GM12873 (cell line): ENCODE measurements at regions not wholly inside any gene's neighbourhood (a gene's known extent, or its start where the extent isn't known, plus 50 kb on each side); places are given as distances from the start of the nearest gene placed in this dataset.

Experiments
- TF ChIP-seq, protein P1 (sequence below): IDR thresholded peaks from 2 replicates; pipeline ENCODE4 v1.5.1; 2012; ENCODE audit warnings: low read depth, mild to moderate bottlenecking, moderate library complexity, low read length, control low read depth; ENCODE audit not compliant: insufficient read depth; ENCODE audit errors: missing control alignments

DNA sequence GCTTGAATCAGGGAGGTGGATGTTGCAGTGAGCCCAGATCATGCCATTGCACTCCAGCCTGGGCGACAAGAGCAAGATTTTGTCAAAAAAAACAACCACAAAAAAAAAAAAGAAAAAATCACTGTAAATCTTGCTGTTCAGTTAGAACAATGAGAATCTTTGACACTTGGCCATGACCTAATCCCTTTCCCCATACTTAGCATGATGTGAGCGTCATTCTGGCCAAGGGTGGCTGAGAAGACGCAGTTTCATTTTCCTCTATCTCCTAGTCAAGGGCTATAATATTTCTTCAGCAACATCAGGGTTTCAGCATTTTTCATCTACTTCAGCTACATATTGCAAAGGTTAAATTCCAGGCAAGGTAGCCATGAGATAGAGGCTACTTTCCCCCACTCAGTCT is 599.4 kb upstream of the MDGA2 start:
- TF ChIP-seq, protein P1, sequence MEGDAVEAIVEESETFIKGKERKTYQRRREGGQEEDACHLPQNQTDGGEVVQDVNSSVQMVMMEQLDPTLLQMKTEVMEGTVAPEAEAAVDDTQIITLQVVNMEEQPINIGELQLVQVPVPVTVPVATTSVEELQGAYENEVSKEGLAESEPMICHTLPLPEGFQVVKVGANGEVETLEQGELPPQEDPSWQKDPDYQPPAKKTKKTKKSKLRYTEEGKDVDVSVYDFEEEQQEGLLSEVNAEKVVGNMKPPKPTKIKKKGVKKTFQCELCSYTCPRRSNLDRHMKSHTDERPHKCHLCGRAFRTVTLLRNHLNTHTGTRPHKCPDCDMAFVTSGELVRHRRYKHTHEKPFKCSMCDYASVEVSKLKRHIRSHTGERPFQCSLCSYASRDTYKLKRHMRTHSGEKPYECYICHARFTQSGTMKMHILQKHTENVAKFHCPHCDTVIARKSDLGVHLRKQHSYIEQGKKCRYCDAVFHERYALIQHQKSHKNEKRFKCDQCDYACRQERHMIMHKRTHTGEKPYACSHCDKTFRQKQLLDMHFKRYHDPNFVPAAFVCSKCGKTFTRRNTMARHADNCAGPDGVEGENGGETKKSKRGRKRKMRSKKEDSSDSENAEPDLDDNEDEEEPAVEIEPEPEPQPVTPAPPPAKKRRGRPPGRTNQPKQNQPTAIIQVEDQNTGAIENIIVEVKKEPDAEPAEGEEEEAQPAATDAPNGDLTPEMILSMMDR: no peak

DNA sequence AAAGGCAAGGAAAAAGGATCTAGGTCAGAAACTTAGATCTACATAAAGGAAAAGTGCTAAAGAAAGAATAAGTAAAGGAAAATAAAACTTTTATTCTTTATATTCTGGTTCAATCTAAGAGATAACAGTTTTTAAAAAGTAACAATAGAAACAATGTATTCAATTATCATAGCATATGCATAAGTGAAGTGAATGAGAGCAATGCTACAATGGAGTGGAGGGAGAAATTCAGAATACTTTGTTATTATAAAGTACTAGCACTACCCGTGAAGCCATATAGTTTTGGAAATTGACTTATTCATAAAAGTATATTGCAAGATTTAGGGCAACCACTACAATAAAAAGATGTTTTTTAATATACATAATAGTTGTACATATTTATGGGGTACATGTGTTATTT is 586.0 kb upstream of the MDGA2 start:
- TF ChIP-seq, protein P1: no peak

DNA sequence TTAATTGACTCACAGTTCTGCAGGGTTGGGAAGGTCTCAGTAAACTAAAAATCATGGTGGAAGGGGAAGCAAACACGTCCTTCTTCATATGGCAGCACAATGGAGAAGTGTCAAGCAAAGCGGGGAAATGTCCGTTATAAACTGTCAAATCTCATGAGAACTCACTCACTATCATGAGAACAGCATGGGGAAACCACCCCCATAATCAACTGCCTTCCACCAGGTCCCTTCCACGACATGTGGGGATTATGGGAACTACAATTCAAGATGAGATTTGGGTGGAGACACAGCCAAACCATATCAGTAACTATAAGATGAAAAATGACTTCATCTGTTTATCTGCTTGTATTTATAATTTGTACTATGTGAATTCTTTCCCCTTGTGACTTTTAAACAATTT is 577.6 kb upstream of the MDGA2 start:
- TF ChIP-seq, protein P1: no peak

DNA sequence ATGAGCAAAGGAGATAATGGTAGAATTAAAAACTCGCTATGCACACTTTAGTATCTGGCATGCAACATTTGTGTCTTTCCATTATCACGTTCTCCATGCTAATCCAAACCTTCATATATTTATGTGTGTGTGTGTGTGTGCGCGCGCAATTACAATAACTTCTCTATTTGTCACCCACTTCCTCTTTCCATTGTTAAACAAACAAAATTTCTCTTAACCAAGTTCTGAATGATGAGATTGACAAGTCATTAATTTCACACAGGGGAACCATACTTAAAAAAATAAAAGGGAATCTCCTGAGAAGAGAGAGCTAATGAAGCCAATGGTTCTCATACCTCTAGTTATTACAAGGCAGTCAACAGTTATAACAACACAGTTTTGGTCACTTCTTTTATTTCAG is 575.9 kb upstream of the MDGA2 start:
- TF ChIP-seq, protein P1: no peak

DNA sequence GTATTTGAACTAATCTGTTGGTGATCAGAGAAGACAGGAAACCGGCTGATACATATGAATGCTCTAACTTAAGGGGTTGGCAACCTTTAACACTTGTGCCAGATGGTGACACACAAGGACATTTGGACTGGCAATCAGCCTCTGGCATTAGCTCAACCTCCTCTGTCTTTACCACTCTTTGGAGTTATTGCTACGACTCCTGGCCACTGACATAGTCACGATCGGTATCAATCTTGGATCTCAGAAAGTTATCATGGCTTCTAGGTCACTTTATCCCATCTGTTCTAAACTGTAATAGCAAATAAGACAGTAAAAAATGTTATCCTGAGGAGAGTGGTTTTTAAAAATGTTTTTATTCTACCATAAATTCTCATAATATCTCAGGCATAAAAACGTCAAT is 575.2 kb upstream of the MDGA2 start:
- TF ChIP-seq, protein P1: no peak

DNA sequence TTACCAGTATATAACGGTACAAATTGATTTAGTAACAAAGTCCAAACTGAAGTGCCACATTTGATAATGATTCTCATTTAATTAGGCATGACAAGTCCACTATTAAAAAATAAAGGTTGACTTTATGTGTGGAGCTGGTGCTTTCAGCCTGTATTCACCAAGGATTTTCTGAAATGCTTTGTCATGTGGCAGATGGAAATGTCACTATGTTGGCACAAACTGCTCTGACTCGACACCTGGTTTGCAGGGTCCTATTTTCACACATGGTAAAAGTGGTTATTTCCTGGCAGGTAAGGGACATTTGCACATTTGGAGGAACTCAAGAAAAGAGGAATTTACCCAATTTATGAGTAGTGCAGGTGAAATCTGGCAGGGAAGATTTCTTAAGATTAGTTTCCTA is 572.6 kb upstream of the MDGA2 start:
- TF ChIP-seq, protein P1: no peak

DNA sequence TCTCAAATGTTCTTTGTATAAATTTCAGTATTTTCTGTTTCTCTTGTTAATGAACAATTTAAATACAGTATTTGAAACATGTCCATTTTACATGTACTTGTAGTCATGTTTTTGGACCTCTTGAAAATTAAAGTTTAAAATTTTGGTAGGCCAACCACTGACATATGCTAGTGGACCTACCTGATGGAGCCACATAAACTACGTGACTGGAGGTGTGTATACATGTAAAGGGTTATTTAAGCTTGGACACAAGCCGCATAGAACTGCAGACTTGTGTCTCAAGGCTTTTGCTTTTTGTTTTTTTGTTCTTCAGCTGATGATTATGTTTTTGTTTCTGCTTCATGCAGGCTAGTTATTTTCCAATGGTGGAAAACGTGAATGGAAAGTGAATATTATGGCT is 568.5 kb upstream of the MDGA2 start:
- TF ChIP-seq, protein P1: no peak
